Left renal cortex interstitium (tissue), 4 donors: ENCODE measurements at regions not wholly inside any gene's neighbourhood (a gene's known extent, or its start where the extent isn't known, plus 50 kb on each side); places are given as distances from the start of the nearest gene placed in this dataset.
"Not testable (repeated sequence)": the region's sequence is repeated elsewhere in the genome, so short reads cannot be mapped to it uniquely, and the experiment has no call there.

Experiments
- DNase-seq, 4 donors: peaks; one replicate each; pipeline ENCODE4 v3.0.0-alpha.2; 2013; ENCODE audit warnings: low read depth in 4 of 4, low spot score in 2 of 4, missing footprints in 1 of 4

GRCh38 chr5:101664071-101664791, 631.9 kb downstream of the SLCO4C1 start:
- no peak for DNase-seq

GRCh38 chr5:101663543-101663942, 632.5 kb downstream of the SLCO4C1 start:
- DNase-seq = no peak

GRCh38 chr5:101662263-101662662, 633.8 kb downstream of the SLCO4C1 start:
- no peak for DNase-seq

GRCh38 chr5:101658433-101658832, 637.7 kb downstream of the SLCO4C1 start:
- DNase-seq = no peak

GRCh38 chr5:101653996-101654395, 642.1 kb downstream of the SLCO4C1 start:
- no peak for DNase-seq

GRCh38 chr5:101647861-101648260, 648.2 kb downstream of the SLCO4C1 start:
- no peak for DNase-seq

GRCh38 chr5:101643794-101644193, 652.3 kb downstream of the SLCO4C1 start:
- no peak for DNase-seq

GRCh38 chr5:101637599-101637998, 658.5 kb downstream of the SLCO4C1 start:
- no peak for DNase-seq

GRCh38 chr5:101627770-101628169, 668.3 kb downstream of the SLCO4C1 start:
- not testable (repeated sequence) for DNase-seq

- no peak for DNase-seq
Observed at GRCh38 chr5:101626572-101626971, 669.5 kb downstream of the SLCO4C1 start.

GRCh38 chr5:101611039-101611438, 685.0 kb downstream of the SLCO4C1 start:
- no peak for DNase-seq

GRCh38 chr5:101608322-101608721, 687.8 kb downstream of the SLCO4C1 start:
- no peak for DNase-seq

GRCh38 chr5:101605700-101606099, 690.4 kb downstream of the SLCO4C1 start:
- DNase-seq = no peak

GRCh38 chr5:101600614-101601013, 695.5 kb downstream of the SLCO4C1 start:
- no peak for DNase-seq

GRCh38 chr5:101590384-101590783, 687.3 kb upstream of the ST8SIA4 start:
- DNase-seq = no peak

- DNase-seq = no peak
Observed at GRCh38 chr5:101585366-101585765, 682.3 kb upstream of the ST8SIA4 start.

- no peak for DNase-seq
Observed at GRCh38 chr5:101580591-101580990, 677.5 kb upstream of the ST8SIA4 start.

- no peak for DNase-seq
Observed at GRCh38 chr5:101574017-101574416, 670.9 kb upstream of the ST8SIA4 start.

- DNase-seq = no peak
Observed at GRCh38 chr5:101561018-101561417, 657.9 kb upstream of the ST8SIA4 start.

GRCh38 chr5:101543780-101544179, 640.7 kb upstream of the ST8SIA4 start:
- DNase-seq = no peak

GRCh38 chr5:101539315-101539714, 636.2 kb upstream of the ST8SIA4 start:
- DNase-seq = no peak

- no peak for DNase-seq
Observed at GRCh38 chr5:101535626-101536025, 632.5 kb upstream of the ST8SIA4 start.
